8988T (cell line): ENCODE measurements at regions not wholly inside any gene's neighbourhood (a gene's known extent, or its start where the extent isn't known, plus 50 kb on each side); places are given as distances from the start of the nearest gene placed in this dataset.

Experiments used
- DNase-seq: peaks from one replicate; pipeline ENCODE4 v3.0.0; 2011

- DNase-seq = no peak
Observed at GRCh38 chr6:105786449-105786848, 299.7 kb upstream of the PRDM1 start.

- DNase-seq = no peak
Observed at GRCh38 chr6:105785066-105785811, 300.9 kb upstream of the PRDM1 start.

GRCh38 chr6:105784179-105784578 lies 302.0 kb upstream of the PRDM1 start:
- no peak for DNase-seq

GRCh38 chr6:105783333-105783935 lies 302.7 kb upstream of the PRDM1 start:
- DNase-seq = no peak

GRCh38 chr6:105781915-105782314 lies 304.2 kb upstream of the PRDM1 start:
- no peak for DNase-seq

GRCh38 chr6:105781248-105781647 lies 304.9 kb upstream of the PRDM1 start:
- no peak for DNase-seq

- DNase-seq = no peak
Observed at GRCh38 chr6:105780146-105780860, 305.8 kb upstream of the PRDM1 start.

- DNase-seq = no peak
Observed at GRCh38 chr6:105779110-105779509, 307.0 kb upstream of the PRDM1 start.

GRCh38 chr6:105775095-105775494 lies 311.0 kb upstream of the PRDM1 start:
- no peak for DNase-seq

- DNase-seq = no peak
Observed at GRCh38 chr6:105774247-105774646, 311.9 kb upstream of the PRDM1 start.

- no peak for DNase-seq
Observed at GRCh38 chr6:105771313-105771970, 314.7 kb upstream of the PRDM1 start.

GRCh38 chr6:105769987-105770386 lies 316.1 kb upstream of the PRDM1 start:
- no peak for DNase-seq

GRCh38 chr6:105769197-105769596 lies 316.9 kb upstream of the PRDM1 start:
- DNase-seq = no peak

GRCh38 chr6:105767541-105767940 lies 318.6 kb upstream of the PRDM1 start:
- no peak for DNase-seq

GRCh38 chr6:105765239-105765638 lies 320.9 kb upstream of the PRDM1 start:
- no peak for DNase-seq

- DNase-seq = no peak
Observed at GRCh38 chr6:105764315-105764714, 321.8 kb upstream of the PRDM1 start.

GRCh38 chr6:105763866-105764265 lies 322.3 kb upstream of the PRDM1 start:
- DNase-seq = no peak

GRCh38 chr6:105760746-105761145 lies 325.4 kb upstream of the PRDM1 start:
- DNase-seq = no peak

- no peak for DNase-seq
Observed at GRCh38 chr6:105759946-105760345, 326.2 kb upstream of the PRDM1 start.

- no peak for DNase-seq
Observed at GRCh38 chr6:105759015-105759414, 327.1 kb upstream of the PRDM1 start.

- DNase-seq = no peak
Observed at GRCh38 chr6:105757512-105758200, 328.5 kb upstream of the PRDM1 start.

GRCh38 chr6:105755885-105756284 lies 330.3 kb upstream of the PRDM1 start:
- DNase-seq = no peak

GRCh38 chr6:105753620-105754211 lies 332.4 kb upstream of the PRDM1 start:
- DNase-seq = no peak
